Mucosa of gallbladder (tissue), 1 donor: ENCODE measurements at regions not wholly inside any gene's neighbourhood (a gene's known extent, or its start where the extent isn't known, plus 50 kb on each side); places are given as distances from the start of the nearest gene placed in this dataset.

ENCODE experiments used
- DNase-seq: peaks from one replicate; pipeline ENCODE4 v3.0.0-alpha.2; 2020; ENCODE audit warnings: low spot score
- donor health status: DM: no; HTN: no; CAD: no.

DNA sequence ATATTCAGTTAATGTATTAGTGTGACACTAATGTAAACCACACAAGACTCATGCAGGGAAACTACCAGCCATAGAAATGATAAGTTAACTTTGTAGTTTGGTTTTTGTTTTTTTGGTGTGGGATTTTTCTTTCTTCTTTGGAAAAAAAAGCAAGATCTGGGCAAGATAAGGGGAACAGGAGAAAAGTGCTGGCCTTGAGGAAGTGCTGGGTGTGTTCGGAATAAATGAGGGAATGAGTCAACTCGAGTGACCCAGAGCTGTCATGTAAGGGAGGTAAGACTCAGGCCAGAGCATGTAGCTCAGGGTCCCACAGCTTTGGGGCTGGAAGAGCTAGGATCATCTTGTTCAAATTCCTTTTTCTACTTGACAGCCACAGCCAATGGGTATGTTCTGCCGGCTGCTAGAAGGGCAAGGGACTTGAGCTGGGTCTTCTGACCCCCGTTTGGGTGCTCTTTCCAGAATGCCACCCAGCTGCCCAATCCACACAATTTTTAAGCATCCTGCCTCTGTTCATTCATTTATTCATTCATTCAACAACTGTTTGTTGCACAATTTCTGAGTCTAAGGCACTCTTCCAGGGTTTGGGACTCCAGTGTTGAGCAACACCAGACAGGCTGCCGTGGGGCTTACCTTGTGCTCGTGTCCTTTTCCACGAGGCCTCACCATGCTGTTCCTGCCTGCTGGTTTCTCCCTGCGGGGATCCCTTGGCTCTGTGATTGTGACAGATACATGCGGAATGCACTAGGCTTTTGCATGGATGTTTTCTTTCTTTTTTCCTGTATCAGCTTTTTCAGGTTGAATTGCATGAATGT lies 54.5 kb downstream of the CLDN34 start:
- no peak for DNase-seq

DNA sequence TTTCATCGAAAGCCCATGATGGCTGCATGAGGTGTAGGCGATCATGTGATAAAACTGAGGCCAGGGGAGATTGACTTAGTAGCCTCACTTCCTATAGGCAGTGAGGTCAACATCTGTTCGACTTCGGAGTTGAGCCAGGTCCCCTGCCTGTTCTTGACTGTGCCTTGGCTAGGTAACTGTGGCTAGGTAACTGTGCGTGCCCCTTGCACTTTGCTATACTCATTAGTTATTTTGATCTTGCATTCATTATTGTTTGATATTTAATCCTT lies 55.0 kb downstream of the CLDN34 start:
- no peak for DNase-seq

DNA sequence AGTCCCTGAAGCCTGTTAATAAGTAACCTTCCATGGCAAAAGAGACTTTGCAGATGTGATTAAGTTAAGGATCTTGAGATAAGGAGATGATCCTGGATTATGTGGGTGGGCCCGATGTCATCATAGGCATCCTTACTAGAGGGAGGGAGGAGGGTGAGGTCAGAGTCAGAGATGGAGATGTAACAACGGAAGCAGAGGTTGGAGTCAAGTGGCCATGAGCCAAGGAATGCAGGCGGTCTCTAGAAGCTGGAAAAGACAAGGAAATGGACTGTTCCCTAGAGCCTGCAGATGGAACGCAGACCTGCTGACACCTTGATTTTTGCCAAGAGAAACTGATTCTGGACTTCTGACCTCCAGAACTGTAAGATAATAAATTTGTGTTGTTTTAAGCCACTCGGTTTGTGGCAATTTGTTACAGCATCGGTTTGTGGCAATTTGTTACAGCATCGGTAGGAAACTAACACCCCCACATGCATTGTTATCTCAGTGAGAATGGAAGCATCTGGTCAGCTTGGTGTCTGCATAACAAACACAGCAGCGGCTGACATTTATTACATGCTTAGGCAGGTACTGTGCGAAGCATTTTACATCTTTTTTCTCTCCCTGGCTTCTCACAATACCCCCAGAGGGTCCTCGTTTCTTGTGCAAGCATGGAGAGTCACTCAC lies 55.6 kb downstream of the CLDN34 start:
- peak; percentile 23 for DNase-seq

DNA sequence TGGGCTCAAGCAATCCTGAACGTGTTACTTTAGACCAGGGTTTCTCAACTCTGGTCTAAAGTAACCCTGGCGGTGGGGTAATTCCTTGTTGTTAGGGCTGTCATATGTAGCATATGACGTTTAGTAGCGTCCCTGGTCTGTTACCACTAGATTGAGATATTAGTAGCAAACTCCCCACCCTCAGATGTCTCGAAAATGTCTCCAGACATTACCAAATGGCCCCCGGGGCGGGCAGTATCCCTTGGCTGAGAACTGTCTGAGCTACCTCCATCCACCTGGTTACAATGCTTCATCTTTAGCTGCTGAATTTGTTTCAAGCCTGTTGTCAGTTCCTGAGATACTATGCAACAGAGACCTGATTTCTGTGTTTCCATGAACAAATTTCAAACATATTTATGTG lies 56.7 kb downstream of the CLDN34 start:
- DNase-seq: no peak

DNA sequence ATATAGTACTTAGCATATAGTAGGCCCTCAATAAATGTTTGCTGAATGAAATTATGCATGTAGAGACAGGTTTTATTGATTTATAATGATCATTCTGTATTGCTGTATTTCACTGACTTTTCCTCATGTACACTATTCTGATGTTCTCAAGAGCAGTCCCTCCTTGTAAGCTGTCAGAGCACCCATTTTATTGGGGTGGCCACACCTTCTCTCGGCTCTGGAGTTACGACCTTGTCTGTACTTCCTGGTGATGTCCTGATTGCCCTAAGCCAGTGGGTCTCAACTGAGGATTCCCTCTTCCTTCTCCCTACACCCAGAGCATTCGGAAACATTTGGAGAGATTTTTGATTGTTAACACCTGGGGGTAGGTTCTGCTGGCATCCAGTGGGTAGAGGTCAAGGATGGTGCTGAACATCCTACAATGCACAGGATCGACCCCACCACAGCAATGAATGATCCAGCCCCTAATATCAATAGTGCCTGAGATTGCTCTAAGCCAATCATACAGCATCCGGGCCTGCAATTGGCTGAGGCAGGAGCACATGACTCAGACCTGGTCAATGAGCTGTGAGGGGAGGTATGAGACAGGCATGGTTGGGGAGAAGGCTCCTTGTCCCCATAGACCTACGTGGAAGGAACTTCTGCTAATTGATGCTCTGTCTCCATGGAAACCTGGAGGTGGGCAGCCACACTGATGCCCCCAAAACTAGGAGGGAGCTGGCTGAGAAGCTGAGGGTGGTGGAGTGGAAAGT lies 58.8 kb downstream of the CLDN34 start:
- DNase-seq: no peak

DNA sequence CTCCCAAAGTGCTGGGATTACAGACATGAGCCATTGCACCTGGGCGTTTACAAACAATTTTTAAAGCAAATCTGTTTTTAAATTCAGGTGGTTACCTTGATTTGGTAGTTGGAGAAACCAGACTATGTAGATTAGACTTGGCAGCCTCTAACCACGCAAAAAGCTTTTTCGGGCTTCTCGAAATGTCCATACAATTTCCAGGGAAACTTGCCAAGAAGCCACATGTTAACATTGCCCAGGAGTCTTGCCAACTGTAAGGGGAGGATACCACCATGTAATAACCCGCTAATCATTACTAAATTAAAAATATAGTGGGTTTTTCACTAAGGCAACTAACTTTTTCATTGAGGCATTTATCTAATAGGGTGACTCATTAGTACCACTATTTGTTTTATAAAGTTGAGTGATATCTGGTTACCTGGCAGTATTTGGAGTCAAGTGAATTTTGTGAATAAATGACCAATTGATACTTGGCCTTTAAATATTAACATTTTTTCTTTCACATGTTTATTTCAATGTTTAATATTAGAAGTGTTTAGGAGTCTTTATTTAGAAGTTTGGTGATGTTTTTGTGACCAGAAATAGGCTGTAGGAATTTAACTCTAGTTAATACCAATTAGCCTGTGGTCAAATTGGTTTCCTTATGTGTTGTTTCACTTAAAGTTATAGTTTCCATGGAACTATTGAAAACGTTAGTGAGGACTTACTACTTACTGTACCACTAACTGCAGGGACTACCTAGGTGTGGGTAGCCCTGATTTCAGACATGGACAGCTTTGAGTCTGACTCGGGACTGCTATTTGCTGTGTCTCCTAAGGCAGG lies 61.3 kb downstream of the CLDN34 start:
- no peak for DNase-seq

DNA sequence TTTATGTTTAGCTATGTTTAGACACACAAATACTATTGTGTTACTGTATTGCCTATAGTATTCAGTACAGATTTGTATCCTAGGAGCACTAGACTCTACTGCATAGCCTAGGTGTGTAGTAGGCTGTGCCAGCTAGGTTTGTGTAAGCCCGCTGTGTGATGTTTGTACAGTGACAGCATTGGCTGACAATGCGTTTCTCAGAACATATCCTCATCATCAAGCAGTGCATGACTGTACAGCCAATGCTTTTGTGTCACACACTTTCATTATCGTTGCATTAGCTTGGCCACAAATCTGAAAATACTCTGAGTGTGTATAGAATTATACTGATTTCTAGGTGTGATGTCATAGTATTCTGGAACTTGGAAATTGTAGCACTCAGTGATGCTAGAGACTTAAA lies 63.4 kb downstream of the CLDN34 start:
- no peak for DNase-seq

DNA sequence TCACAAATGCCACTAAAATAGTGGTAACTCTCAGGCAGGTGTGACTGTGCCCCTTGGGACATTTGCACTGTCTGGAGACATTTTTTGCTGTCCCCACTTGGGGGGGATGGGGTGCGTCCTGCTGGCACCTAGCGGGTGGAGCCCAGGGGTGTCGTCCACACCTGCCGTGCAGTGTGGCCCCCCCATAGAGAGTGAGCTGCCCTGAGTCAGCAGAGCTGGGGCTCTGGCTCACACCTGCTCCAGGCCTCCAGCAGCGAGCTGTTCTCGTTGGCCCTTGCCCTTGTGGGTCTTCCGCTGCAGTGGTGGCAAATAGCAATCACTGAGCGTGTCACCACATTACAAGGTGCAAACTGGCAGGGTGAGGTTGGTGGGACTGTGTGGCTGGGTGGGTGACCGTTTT lies 64.6 kb downstream of the CLDN34 start:
- no peak for DNase-seq

DNA sequence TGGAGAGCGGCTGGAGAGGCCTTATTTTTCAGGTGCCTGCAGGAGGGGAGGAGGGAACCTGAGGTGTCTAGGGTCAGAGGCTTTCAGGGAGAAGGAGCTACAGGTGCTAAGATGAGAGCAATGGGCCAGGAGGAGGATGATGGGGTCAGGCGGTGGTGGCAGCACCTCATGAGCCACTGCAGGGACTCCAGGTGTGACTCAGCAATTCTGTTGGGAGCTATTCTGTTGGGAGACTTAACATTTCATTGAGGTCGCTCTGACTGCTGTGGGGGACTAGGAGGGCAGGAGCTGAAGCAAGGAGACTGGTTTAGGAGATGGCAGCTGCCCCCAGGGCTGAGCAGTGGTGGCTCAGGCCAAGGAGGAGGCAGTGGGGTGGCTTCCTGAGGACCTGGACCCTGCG lies 65.0 kb downstream of the CLDN34 start:
- no peak for DNase-seq

DNA sequence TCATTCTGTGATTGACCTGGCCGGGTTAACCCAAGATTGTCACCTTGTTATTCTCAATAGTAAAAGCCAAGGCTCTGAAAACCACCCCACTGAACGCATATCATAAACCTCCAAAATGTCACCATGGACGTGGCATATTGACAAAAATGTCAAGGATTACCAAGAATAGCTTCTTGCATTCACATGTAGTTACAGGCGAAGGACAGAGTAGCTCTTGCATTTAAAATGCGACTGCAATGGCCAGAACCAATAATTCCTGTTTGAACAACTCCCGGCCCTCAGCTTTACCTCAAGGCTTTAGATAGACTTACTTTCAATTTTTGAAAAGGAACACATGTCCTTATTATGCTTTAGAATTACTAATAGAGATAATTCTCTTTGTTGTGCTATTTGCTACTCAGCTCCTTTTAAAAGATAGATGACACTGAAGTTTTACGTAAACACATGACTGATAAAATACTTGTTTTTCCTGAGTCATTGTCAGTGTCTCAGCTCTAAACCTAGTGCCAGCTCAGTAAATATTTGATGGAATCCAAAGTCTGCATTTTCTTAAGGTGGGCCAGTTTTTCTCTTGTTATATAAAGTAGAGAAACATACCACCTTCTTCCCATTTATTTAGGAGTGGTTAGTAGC lies 66.3 kb downstream of the CLDN34 start:
- no peak for DNase-seq

DNA sequence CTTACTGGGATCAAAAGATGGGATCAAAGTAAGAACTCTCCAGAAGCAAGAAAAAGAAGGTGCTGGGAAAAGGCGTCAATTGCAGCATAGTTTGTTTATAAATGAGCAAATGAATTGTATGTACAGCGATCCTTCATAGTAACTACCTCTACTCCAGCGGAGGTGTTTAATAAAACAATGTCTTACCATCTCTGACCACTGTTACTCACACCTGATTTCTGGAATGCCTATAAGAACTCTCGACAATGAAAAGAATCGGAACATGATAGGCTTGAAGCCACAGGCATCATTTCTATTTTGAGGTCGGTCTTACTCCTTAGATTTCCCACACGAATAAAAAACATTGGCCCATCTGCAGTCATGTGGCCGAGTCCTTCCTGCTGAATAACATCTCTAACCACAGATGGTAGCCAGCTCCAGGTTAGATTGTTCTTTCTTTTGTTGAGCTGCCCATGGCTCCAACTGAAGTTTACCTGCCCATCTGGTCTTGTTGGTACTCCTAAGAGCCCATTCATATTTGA lies 67.6 kb downstream of the CLDN34 start:
- DNase-seq: no peak

DNA sequence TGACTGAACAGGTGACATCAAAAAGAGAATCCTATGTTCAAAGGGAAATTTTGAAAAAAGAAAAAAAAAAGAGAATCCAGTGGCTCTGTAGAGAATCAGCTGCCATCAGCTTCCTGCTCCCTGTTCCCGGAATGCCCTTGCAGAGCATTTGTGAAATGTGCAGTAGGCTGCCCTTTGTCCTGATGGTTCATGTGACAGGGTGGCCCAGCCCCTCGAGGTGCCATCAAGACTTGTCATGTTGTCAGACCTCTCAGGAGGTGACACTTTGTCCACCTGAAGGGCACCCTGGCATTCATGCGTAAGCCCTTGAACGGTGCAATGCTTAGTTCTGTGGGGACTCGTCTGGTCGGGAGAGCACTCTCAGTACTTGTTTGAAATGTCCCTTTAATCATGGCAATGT lies 71.4 kb downstream of the CLDN34 start:
- DNase-seq: no peak

DNA sequence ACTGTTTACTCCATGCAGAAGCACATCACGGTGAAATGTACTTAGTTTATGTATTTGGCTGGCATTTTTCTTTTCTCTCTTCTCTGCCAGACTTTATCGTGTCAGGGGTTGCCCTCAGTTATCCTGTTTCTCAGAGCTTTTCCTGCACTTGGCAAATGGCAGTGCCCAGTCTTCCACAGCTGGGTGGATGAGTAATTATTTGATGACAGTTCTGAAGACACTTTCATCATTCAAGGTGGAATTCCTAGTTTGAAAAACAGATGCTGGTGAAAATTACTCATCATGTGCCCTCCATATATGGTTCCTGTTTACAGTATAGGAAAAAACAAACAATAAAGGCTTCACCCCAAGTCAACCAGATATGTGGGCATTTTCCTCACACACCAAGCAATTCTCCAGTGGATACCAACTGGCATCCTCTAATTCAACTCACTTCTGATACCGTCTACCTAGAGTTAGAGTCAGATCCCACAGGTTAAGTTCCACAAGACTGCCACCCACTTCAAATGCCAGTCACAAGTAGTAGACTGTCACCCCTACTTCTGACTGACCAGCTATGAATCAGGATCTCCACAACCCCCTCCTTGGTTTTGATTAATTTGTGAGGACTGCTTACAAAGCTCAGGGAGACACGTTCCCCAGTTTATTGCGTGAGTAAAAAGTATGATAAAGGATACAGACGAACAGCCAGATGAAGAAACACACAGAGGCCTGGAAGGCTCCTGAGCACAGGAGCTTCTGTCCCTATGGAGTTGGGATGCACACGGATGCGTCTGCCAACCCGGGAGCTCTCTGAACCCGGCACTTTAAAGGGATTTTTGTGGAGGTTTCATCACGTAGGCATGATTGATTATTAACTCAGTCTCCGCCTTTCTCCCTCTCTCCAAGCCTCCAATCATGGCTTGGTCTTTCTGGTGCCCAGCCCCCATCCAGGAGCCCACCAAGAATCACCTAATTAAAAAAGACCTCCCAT lies 72.9 kb downstream of the CLDN34 start:
- DNase-seq: no peak

DNA sequence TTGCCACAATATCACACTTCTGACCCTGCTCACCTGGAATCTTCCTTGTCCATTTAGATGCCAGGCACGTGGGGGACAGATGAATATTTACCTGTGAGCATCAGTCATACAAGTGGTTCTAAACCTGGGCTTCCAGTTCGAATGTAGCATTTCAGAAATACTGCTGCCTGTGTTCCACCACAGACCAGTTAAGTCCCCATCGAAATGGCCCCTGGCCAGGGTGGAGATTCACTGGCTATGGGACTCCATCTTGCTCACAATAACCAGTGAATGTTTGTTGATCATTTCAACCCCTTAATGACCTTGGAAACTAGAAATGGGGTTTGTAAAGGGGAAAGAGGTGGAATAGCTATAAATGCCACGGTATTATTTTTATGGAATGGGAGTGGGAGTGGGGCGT lies 73.8 kb downstream of the CLDN34 start:
- no peak for DNase-seq

DNA sequence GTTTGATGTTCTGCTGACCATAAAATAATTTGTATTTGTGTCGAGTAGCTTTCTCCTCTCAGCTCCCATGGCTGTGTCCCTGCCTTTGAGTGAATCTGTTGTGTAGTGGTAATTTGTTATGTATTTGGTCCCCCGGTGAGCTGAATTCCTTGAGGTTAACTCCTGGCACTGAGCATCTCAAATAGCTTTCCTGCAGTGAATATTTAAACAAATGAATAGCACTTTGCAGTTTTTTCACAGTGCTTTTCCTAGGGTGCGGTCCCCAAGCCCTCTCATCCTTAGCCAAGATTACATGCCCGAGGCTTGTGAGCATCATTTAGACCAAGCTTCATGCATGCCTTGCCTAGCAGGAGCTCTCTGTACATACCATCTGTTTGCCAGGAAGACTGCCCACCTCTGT lies 74.2 kb downstream of the CLDN34 start:
- no peak for DNase-seq

DNA sequence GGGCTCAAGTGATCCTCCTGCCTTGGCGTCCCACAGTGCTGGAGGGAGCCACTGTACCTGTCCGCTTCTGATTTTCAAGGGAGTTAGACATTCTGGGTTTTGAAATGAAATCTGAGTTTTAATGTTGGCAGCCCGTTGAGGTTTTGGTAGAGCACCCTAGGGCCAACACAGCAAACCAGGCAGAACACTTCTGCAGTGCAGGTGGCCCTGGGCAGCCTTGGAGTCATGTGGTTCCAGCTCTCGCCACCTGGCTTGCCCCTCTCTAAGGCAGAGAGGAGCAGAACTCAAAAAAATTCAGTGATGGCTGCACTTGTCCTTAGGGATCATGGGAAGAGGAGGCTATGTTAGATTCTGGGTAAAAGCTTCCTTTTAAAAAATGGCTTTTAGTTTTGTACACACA lies 74.9 kb downstream of the CLDN34 start:
- DNase-seq: no peak

DNA sequence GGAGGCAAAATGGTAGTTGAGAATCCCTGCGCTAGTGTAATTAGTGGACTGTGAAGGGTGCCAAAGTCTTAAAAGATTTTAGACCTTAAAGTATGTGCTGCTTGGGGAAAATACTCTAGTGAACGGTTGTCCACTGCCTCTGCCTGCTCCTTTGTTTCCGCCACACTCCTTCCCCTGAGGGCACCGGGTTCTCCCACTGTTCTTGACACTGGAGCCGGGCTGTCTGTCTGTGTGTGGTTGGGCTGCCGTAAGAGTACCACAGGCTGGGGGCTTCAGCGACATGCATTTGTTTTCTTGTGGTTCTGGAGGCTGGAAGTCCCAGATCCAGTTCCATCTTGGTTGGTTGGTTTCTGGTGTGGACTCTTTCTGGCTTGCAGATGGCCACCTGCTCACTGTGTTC lies 76.2 kb downstream of the CLDN34 start:
- no peak for DNase-seq

DNA sequence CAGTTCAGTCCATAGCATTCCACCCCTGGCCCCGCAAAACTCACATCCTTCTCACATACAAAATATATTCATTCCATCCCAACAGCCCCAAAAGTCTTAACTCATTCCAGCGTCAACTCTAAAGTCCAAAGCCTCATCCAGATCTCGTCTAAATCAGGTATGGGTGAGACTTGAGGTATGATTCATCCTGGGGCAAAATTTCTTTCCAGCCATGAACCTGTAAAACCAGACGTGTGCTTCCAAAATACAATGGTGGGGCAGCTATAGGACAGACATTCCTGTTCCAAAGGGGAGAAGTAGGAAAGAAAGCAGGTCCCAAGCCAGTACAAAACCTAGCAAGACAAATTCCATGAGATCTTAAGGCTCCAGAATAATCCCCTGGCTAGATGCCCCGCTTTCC lies 76.9 kb downstream of the CLDN34 start:
- no peak for DNase-seq

DNA sequence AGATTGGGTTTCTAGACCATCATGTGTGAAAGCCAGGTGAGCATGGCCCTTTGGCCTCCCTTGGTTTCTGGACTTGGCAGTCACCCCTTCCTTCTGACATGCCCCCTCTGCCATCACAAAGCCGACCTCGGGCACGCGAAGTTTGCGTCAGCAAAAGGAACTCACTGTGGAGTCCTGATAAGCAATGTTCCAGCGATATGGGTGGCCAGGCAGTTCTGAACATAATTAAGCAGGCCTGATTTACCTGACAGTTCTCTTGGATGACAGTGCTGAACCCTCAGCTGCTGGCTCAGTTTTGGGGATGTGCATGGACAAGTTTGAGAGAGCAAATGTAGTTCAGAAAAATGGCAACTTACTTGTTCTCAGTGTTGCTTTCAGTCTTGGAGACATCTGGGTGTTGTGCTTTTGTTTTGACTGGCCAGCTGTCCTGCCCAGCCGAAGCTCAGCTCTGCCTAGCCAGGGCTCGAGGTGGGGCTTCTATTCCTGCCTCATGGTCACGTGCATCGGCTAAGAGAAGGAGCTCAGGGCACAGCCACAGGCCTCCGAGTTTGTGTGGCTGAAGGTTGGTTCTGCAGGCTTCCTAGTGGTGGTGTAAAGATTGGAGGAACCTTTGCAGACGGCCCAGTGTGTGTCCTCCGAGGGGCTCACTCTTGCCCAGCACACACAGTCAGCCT lies 78.3 kb downstream of the CLDN34 start:
- no peak for DNase-seq

DNA sequence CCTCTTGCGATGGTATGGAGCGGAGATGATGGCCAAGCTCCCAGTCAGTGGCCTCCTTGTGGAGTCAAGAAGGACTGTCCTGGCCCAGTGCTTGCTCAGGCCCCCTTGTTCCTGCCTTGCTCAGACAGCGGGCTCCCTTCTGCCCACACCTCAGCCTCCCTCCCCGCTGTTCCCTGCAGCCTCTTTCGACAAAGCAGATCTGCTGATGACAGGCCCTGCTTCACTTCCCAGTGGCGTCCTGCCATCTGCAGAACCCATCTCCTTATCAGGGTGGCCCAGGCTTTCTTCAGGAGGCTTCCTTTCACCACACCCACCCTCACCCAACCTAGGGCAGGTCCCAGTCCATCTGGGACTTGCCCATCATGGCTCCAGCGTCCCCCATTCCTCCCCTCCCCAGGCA lies 80.0 kb downstream of the CLDN34 start:
- DNase-seq: no peak
